H1 (cell line): ENCODE measurements at regions not wholly inside any gene's neighbourhood (a gene's known extent, or its start where the extent isn't known, plus 50 kb on each side); places are given as distances from the start of the nearest gene placed in this dataset.

ENCODE experiments used
- E2F6 ChIP-seq: IDR thresholded peaks from 2 replicates; pipeline ENCODE4 v1.6.1; 2012; ENCODE audit warnings: inconsistent platforms
- POLR2AphosphoS5 ChIP-seq: IDR thresholded peaks from 2 replicates; pipeline ENCODE4 v1.6.1; 2011; ENCODE audit warnings: low read depth, low read length

GRCh38 chr14:76933515-76933914 lies 95.0 kb downstream of the IRF2BPL start (continued):
- TF ChIP-seq E2F6: no peak
- no peak for TF ChIP-seq POLR2AphosphoS5
